OCI-LY3 (cell line): ENCODE measurements at regions not wholly inside any gene's neighbourhood (a gene's known extent, or its start where the extent isn't known, plus 50 kb on each side); places are given as distances from the start of the nearest gene placed in this dataset.

Experiments used
- H2AFZ ChIP-seq: fragments of 200-600, 300-600 bp; shearing (Covaris generic); 2 replicates; pipeline ENCODE4 v1.6.0; 2014; ENCODE audit warnings: antibody characterized with exemption, low read depth, low read length
- H3K27ac ChIP-seq: fragments of 200-600, 300-600 bp; sonication (generic); 2 replicates; pipeline ENCODE4 v1.5.1; 2014; ENCODE audit warnings: mild to moderate bottlenecking, low read length, moderate library complexity, mixed read lengths
- H3K27me3 ChIP-seq: fragments of 200-600, 300-600 bp; sonication (generic); 2 replicates; pipeline ENCODE4 v1.6.1; 2014; ENCODE audit warnings: low read depth, low read length, mixed read lengths
- H3K36me3 ChIP-seq: fragments of 200-600, 300-600 bp; sonication (generic); replicated peaks from 2 replicates; pipeline ENCODE3; 2014; ENCODE audit warnings: low read depth, low read length, mixed read lengths
- H3K4me1 ChIP-seq: fragments of 300-600, 200-600 bp; sonication (generic); 2 replicates; pipeline ENCODE4 v1.6.1; 2014; ENCODE audit warnings: low read length, mixed read lengths
- H3K4me2 ChIP-seq: fragments of 200-600, 300-600 bp; sonication (generic); 2 replicates; pipeline ENCODE4 v1.6.1; 2014; ENCODE audit warnings: low read length, mixed read lengths
- H3K4me3 ChIP-seq: fragments of 300-600, 200-600 bp; sonication (generic); 2 replicates; pipeline ENCODE4 v1.5.1; 2014; ENCODE audit warnings: antibody characterized with exemption, mild to moderate bottlenecking, low read length, moderate library complexity
- H3K79me2 ChIP-seq: fragments of 300-600, 200-600 bp; shearing (Covaris generic); 2 replicates; pipeline ENCODE4 v1.6.1; 2014; ENCODE audit warnings: mild to moderate bottlenecking, low read length, mixed read lengths
- H3K9ac ChIP-seq: fragments of 300-600, 200-600 bp; shearing (Covaris generic); 2 replicates; pipeline ENCODE4 v1.6.0; 2014; ENCODE audit warnings: mild to moderate bottlenecking, low read length, moderate library complexity
- H3K9me3 ChIP-seq: fragments of 200-600, 300-600 bp; shearing (Covaris generic); 2 replicates; pipeline ENCODE4 v1.6.1; 2014; ENCODE audit warnings: low read length, mixed read lengths; ENCODE audit not compliant: insufficient read depth
- H4K20me1 ChIP-seq: fragments of 200-600, 300-600 bp; sonication (generic); 2 replicates; pipeline ENCODE4 v1.6.1; 2016; ENCODE audit warnings: low read length, mixed read lengths; ENCODE audit not compliant: insufficient read depth
- CTCF ChIP-seq: fragments of 200-600, 300-600 bp; sonication (generic); IDR thresholded peaks from 2 replicates; pipeline ENCODE4 v1.5.1; 2014; ENCODE audit warnings: antibody characterized with exemption, low read length, low read depth
- EZH2phosphoT487 ChIP-seq: fragments of 200-600 bp; shearing (Covaris generic); IDR thresholded peaks from 2 replicates; pipeline ENCODE4 v1.6.1; 2018; ENCODE audit warnings: antibody characterized with exemption, mixed run types, low read depth

GRCh38 chr2:180063494-180064092 is 56.5 kb upstream of the CWC22 start:
- Histone ChIP-seq H3K4me3 (no peak overlapping the region), H3K9me3 (no peaks in the 10 kb centered on the region; the same call in 1 of the 2 replicates), H3K9ac (no peak overlapping the region), H3K27ac (no peak overlapping the region), H3K79me2 (no peaks in the 10 kb centered on the region), H3K36me3 (no peaks in the 10 kb centered on the region), H3K4me2 (no peak overlapping the region), H3K4me1 (no peaks in the 10 kb centered on the region), H4K20me1 (no peaks in the 10 kb centered on the region), H2AFZ (no peak overlapping the region), H3K27me3 (no peaks in the 10 kb centered on the region)
- TF ChIP-seq CTCF (no peak), EZH2phosphoT487 (no peak)

GRCh38 chr2:180062178-180062577 is 55.1 kb upstream of the CWC22 start:
- Histone ChIP-seq H3K4me3 (no peak overlapping the region), H2AFZ (no peak overlapping the region), H3K27ac (no peak overlapping the region), H3K4me2 (no peak overlapping the region), H3K9ac (no peak overlapping the region), H3K4me1 (no peaks in the 10 kb centered on the region), H3K27me3 (no peaks in the 10 kb centered on the region), H3K36me3 (no peaks in the 10 kb centered on the region), H4K20me1 (no peaks in the 10 kb centered on the region), H3K79me2 (no peaks in the 10 kb centered on the region), H3K9me3 (no peaks in the 10 kb centered on the region)
- TF ChIP-seq CTCF: no peak

- Histone ChIP-seq H3K79me2 (no peaks in the 10 kb centered on the region), H3K4me3 (no peak overlapping the region), H3K9me3 (no peaks in the 10 kb centered on the region), H3K36me3 (no peaks in the 10 kb centered on the region), H4K20me1 (no peaks in the 10 kb centered on the region), H3K27me3 (no peaks in the 10 kb centered on the region), H2AFZ (no peak overlapping the region), H3K9ac (no peak overlapping the region), H3K4me2 (no peak overlapping the region), H3K27ac (no peak overlapping the region), H3K4me1 (no peaks in the 10 kb centered on the region)
- TF ChIP-seq CTCF: no peak
- TF ChIP-seq EZH2phosphoT487: no peak
Measured at GRCh38 chr2:180061546-180061945, 54.4 kb upstream of the CWC22 start.

- Histone ChIP-seq H3K9me3 (no peaks in the 10 kb centered on the region), H3K27me3 (no peaks in the 10 kb centered on the region), H3K4me3 (no peak overlapping the region), H3K27ac (no peak overlapping the region), H4K20me1 (no peaks in the 10 kb centered on the region), H3K4me2 (no peak overlapping the region), H3K4me1 (no peaks in the 10 kb centered on the region), H3K36me3 (no peaks in the 10 kb centered on the region), H3K79me2 (no peaks in the 10 kb centered on the region), H2AFZ (no peak overlapping the region), H3K9ac (no peak overlapping the region)
- no peak for TF ChIP-seq CTCF
- no peak for TF ChIP-seq EZH2phosphoT487
Measured at GRCh38 chr2:180061085-180061484, 54.0 kb upstream of the CWC22 start.
